Endodermal cell (in vitro differentiated cells): ENCODE measurements at regions not wholly inside any gene's neighbourhood (a gene's known extent, or its start where the extent isn't known, plus 50 kb on each side); places are given as distances from the start of the nearest gene placed in this dataset.

Source experiments
- DNase-seq: peaks from one replicate; pipeline ENCODE4 v3.0.0-alpha.2; 2017
- H3K27ac ChIP-seq: 2 replicates; pipeline ENCODE4 v1.5.1; 2013; ENCODE audit warnings: mild to moderate bottlenecking, low read depth, low read length, moderate library complexity
- H3K27me3 ChIP-seq: 2 replicates; pipeline ENCODE4 v1.6.1; 2013; ENCODE audit warnings: mild to moderate bottlenecking, low read length, moderate library complexity; ENCODE audit not compliant: insufficient read depth, control insufficient read depth, poor library complexity, severe bottlenecking
- H3K36me3 ChIP-seq: 2 replicates; pipeline ENCODE4 v1.7.0; 2013; ENCODE audit warnings: mild to moderate bottlenecking, low read length, moderate library complexity; ENCODE audit not compliant: control insufficient read depth, insufficient read depth
- H3K4me1 ChIP-seq: one replicate; pipeline ENCODE4 v1.7.0; 2013; ENCODE audit warnings: low read length; ENCODE audit not compliant: control insufficient read depth, insufficient read depth
- H3K4me3 ChIP-seq: 2 replicates; pipeline ENCODE4 v1.5.1; 2013; ENCODE audit warnings: mild to moderate bottlenecking, low read length, moderate library complexity
- H3K9ac ChIP-seq: 2 replicates; pipeline ENCODE4 v1.6.1; 2013; ENCODE audit warnings: mild to moderate bottlenecking, low read length, moderate library complexity; ENCODE audit not compliant: poor library complexity, severe bottlenecking; ENCODE audit errors: extremely low read depth
- H3K9me3 ChIP-seq: 2 replicates; pipeline ENCODE4 v1.6.1; 2013; ENCODE audit warnings: mild to moderate bottlenecking, low read length, moderate library complexity; ENCODE audit not compliant: control insufficient read depth
- H3K27ac Mint-ChIP-seq: 2 replicates; pipeline ENCODE4 v1.8.0; 2020; ENCODE audit warnings: mixed read lengths
- H3K27me3 Mint-ChIP-seq: 2 replicates; pipeline ENCODE4 v1.8.0; 2021; ENCODE audit warnings: mild to moderate bottlenecking, mixed read lengths; ENCODE audit not compliant: insufficient read depth
- H3K36me3 Mint-ChIP-seq: 2 replicates; pipeline ENCODE4 v1.8.0; 2020; ENCODE audit warnings: low read depth, mixed read lengths
- H3K4me1 Mint-ChIP-seq: 2 replicates; pipeline ENCODE4 v1.8.0; 2020; ENCODE audit warnings: mixed read lengths
- H3K4me3 Mint-ChIP-seq: 2 replicates; pipeline ENCODE4 v1.8.0; 2020; ENCODE audit warnings: mild to moderate bottlenecking, moderate library complexity, mixed read lengths
- H3K9me3 Mint-ChIP-seq: 2 replicates; pipeline ENCODE4 v1.8.0; 2020; ENCODE audit warnings: mild to moderate bottlenecking, mixed read lengths
- WGBS, 2 experiments: methylation state at CpG; one replicate each; pipeline versions ENCODE4 v1.1.5 to v1.1.7; 2013; ENCODE audit warnings: missing lambda C conversion rate in 2 of 2, mixed read lengths in 1 of 2; ENCODE audit not compliant: insufficient coverage in 1 of 2, insufficient read length in 1 of 2; 5-methylcytosine and 5-hydroxymethylcytosine counted together
- TF ChIP-seq, protein P1 (sequence below): fragments of 200-600 bp; sonication (generic); conservative IDR thresholded peaks from 2 replicates; pipeline ENCODE4 v1.5.0; 2021; ENCODE audit warnings: antibody characterized with exemption, mild to moderate bottlenecking

DNA sequence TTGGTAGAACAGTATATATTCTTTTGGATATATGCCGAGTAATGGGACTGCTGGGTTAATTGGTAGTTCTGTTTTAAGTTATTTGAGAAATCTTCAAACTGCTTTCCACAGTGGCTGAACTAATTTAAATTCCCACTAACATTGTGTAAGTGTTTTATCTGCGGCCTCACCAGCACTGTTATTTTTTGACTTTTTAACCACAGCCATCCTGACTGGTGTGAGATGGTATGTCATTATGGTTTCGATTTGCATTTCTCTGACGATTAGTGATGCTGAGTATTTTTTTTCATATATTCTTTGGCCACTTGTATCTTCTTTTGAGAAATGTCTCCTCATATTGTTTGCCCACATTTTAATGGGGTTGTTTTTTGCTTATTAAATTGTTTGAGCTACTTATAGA is 357.4 kb downstream of the C12orf50 start:
- Histone ChIP-seq H3K36me3 (no peaks in the 10 kb centered on the region), H3K9ac (no peak overlapping the region), H3K4me3 (no peak overlapping the region), H3K27me3 (no peaks in the 10 kb centered on the region), H3K4me1 (no peaks in the 10 kb centered on the region), H3K27ac (no peak overlapping the region), H3K9me3 (peaks cover 4% of the 10 kb centered on the region)
- TF ChIP-seq, protein P1, sequence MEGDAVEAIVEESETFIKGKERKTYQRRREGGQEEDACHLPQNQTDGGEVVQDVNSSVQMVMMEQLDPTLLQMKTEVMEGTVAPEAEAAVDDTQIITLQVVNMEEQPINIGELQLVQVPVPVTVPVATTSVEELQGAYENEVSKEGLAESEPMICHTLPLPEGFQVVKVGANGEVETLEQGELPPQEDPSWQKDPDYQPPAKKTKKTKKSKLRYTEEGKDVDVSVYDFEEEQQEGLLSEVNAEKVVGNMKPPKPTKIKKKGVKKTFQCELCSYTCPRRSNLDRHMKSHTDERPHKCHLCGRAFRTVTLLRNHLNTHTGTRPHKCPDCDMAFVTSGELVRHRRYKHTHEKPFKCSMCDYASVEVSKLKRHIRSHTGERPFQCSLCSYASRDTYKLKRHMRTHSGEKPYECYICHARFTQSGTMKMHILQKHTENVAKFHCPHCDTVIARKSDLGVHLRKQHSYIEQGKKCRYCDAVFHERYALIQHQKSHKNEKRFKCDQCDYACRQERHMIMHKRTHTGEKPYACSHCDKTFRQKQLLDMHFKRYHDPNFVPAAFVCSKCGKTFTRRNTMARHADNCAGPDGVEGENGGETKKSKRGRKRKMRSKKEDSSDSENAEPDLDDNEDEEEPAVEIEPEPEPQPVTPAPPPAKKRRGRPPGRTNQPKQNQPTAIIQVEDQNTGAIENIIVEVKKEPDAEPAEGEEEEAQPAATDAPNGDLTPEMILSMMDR, result no peak
- no peak for DNase-seq
- no peaks in the 10 kb centered on the region for H3K4me1 Mint-ChIP-seq
- WGBS, 2 experiments, result 80 to 96% methylated on average over 1 to 4 of the region's 4 CpGs
- H3K27ac Mint-ChIP-seq, result no peak overlapping the region
- no peaks in the 10 kb centered on the region for H3K27me3 Mint-ChIP-seq
- H3K36me3 Mint-ChIP-seq, result no peaks in the 10 kb centered on the region
- peaks cover 5% of the 10 kb centered on the region for H3K9me3 Mint-ChIP-seq
- no peak overlapping the region for H3K4me3 Mint-ChIP-seq

DNA sequence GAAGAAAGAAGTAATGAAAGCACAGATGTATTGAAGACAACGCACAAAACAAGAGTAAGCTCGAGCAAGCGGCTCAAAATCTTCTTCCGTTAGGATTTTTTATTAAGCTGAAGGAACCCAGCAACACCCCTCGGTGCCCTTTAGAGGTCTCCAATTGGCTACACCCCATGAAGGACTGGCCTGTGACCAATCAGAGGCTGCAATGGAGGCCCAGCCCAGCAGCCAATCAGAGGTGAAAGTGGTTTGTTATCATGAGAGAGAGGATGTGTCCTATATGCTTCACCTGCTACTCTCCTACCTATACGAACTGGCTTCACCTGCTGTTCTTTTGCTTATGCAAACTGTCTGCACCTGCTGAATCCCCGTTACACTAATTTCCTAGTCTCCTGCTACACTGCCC is 358.8 kb downstream of the C12orf50 start:
- WGBS, 2 experiments, result 95 to 97% methylated on average over 6 to 7 of the region's 7 CpGs
- Histone ChIP-seq H3K9me3 (peaks cover 7% of the 10 kb centered on the region), H3K36me3 (no peaks in the 10 kb centered on the region), H3K27me3 (no peaks in the 10 kb centered on the region), H3K27ac (no peak overlapping the region), H3K9ac (no peak overlapping the region), H3K4me1 (no peaks in the 10 kb centered on the region), H3K4me3 (no peak overlapping the region)
- peak; percentile 65 for DNase-seq
- TF ChIP-seq, protein P1, result no peak
- Mint-ChIP-seq H3K27ac (no peak overlapping the region), H3K4me3 (no peak overlapping the region), H3K9me3 (peaks cover 5% of the 10 kb centered on the region), H3K27me3 (no peaks in the 10 kb centered on the region), H3K4me1 (no peaks in the 10 kb centered on the region), H3K36me3 (no peaks in the 10 kb centered on the region)

DNA sequence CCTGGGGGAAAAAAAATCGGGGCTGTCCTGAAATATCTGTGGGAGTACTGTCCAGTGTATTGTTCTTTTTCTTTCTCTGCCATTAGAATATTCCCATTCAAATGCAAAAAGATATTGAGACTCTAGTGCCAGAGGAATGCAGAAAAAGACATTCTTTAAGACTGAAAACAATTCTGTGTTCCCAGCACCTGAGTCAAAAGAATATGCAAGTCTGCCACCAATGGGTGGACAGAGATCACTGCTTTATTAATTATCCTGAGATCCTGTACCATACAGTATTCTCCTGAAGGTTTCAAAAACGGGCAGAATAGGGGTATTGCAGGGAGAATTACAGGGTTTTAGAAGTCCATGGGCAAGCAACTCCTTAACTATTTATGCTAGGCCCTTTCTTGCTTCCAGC is 361.8 kb downstream of the C12orf50 start:
- TF ChIP-seq, protein P1, result no peak
- Histone ChIP-seq H3K4me1 (peaks cover 2% of the 10 kb centered on the region), H3K9me3 (peaks cover 7% of the 10 kb centered on the region), H3K36me3 (no peaks in the 10 kb centered on the region), H3K27me3 (no peaks in the 10 kb centered on the region), H3K9ac (no peak overlapping the region), H3K4me3 (no peak overlapping the region), H3K27ac (no peak overlapping the region)
- Mint-ChIP-seq H3K9me3 (peaks cover 4% of the 10 kb centered on the region), H3K4me3 (no peak overlapping the region), H3K27me3 (peaks cover 3% of the 10 kb centered on the region), H3K27ac (no peak overlapping the region), H3K4me1 (peaks cover 4% of the 10 kb centered on the region), H3K36me3 (no peaks in the 10 kb centered on the region)
- DNase-seq, result no peak
- WGBS, 2 experiments, result 80 to 87% methylated on average over 1 to 2 of the region's 2 CpGs
